Panc1 (cell line): ENCODE measurements at regions not wholly inside any gene's neighbourhood (a gene's known extent, or its start where the extent isn't known, plus 50 kb on each side); places are given as distances from the start of the nearest gene placed in this dataset.

ENCODE experiments used
- ATAC-seq: fragments of 200-7000 bp; cut with Tn5 transposase; 2 replicates; pipeline ENCODE4 v1.9.1; 2020; ENCODE audit warnings: mild to moderate bottlenecking, moderate library complexity
- BruUV-seq: library from RNA; stranded (reverse); fragments of 400-500 nt; replicated peaks from 2 replicates; lab custom pipeline; 2021; lab: Mats Ljungman, UMichigan
- CTCF ChIA-PET: fragments of 300-600 bp; sonication (Branson Sonifier 250); formaldehyde crosslinking; loops from one replicate; lab custom pipeline; 2022; ENCODE audit warnings: antibody characterized with exemption; lab: Charles Lee
- POLR2A ChIA-PET: fragments of 300-600 bp; sonication (Branson Sonifier 250); formaldehyde crosslinking; loops from one replicate; lab custom pipeline; 2022; ENCODE audit warnings: antibody characterized with exemption; lab: Charles Lee
- DNase-seq: peaks from one replicate; pipeline ENCODE4 v3.0.0-alpha.2; 2010; ENCODE audit warnings: low read depth, low spot score
- H3K27ac ChIP-seq: 2 replicates; pipeline ENCODE4 v1.5.1; 2011; ENCODE audit warnings: mild to moderate bottlenecking, low read length, inconsistent platforms
- H3K27me3 ChIP-seq: fragments of 200-500 bp; sonication (Bioruptor generic); 2 replicates; pipeline ENCODE4 v1.6.0; 2014; ENCODE audit warnings: low read length, inconsistent platforms; ENCODE audit not compliant: control insufficient read depth, insufficient read depth
- H3K36me3 ChIP-seq: fragments of 200-500 bp; sonication (Bioruptor generic); 2 replicates; pipeline ENCODE4 v1.5.1; 2014; ENCODE audit warnings: inconsistent platforms, mild to moderate bottlenecking, low read length, moderate library complexity; ENCODE audit not compliant: control insufficient read depth, insufficient read depth
- H3K4me1 ChIP-seq: 2 replicates; pipeline ENCODE4 v1.5.1; 2011; ENCODE audit warnings: inconsistent platforms, mild to moderate bottlenecking, low read length, moderate library complexity; ENCODE audit not compliant: control insufficient read depth, insufficient read depth
- H3K4me3 ChIP-seq, 2 experiments: 2 replicates each; pipeline ENCODE4 v1.5.1; 2011 to 2012; ENCODE audit warnings: low read depth in 2 of 2, low read length in 2 of 2, mild to moderate bottlenecking in 2 of 2, inconsistent platforms in 1 of 2, moderate library complexity in 1 of 2
- H3K9me3 ChIP-seq: fragments of 200-500 bp; sonication (Bioruptor generic); 2 replicates; pipeline ENCODE4 v1.5.1; 2014; ENCODE audit warnings: low read depth, mild to moderate bottlenecking, inconsistent platforms, low read length, moderate library complexity; ENCODE audit not compliant: control insufficient read depth, insufficient read depth
- CTCF ChIP-seq: fragments of 450-650 bp; IDR thresholded peaks from 2 replicates; pipeline ENCODE4 v1.5.1; 2017; ENCODE audit warnings: mild to moderate bottlenecking
- POLR2AphosphoS5 ChIP-seq: IDR thresholded peaks from 2 replicates; pipeline ENCODE4 v1.6.1; 2012; ENCODE audit warnings: mild to moderate bottlenecking, low read depth, low read length, moderate library complexity
- REST ChIP-seq, 2 experiments: IDR thresholded peaks; 2 replicates each; pipeline ENCODE4 v1.6.1; 2011 to 2012; ENCODE audit warnings: low read depth in 2 of 2, control low read depth in 1 of 2, low read length in 1 of 2, mild to moderate bottlenecking in 1 of 2, moderate library complexity in 1 of 2; ENCODE audit not compliant: insufficient read depth in 1 of 2
- SIN3A ChIP-seq: IDR thresholded peaks from 2 replicates; pipeline ENCODE4 v1.6.1; 2012; ENCODE audit warnings: low read depth, mild to moderate bottlenecking, low read length, moderate library complexity, borderline replicate concordance; ENCODE audit not compliant: insufficient read depth
- TCF7L2 ChIP-seq: IDR thresholded peaks from 2 replicates; pipeline ENCODE4 v1.6.1; 2011; ENCODE audit warnings: mild to moderate bottlenecking, low read depth, low read length, inconsistent platforms
- in situ Hi-C: cut with HindIII; loops from 2 replicates; pipeline ENCODE4 v1.10.0; 2016; ENCODE audit warnings: low sequenced_read_pairs, low pct_unique_long_range_greater_than_20kb
- intact Hi-C: fragments of 100-400 bp; cut with micrococcal nuclease; formaldehyde crosslinking; loops from one replicate; pipeline ENCODE4 v1.10.0; 2022; ENCODE audit not compliant: unreplicated experiment

GRCh38 chr22:42324566-42324965, 54.1 kb upstream of the TCF20 start:
- intact Hi-C loops (no loop called here), in situ Hi-C loops (no loop called here)
- no peak for DNase-seq
- CTCF ChIA-PET, result no interaction called here
- Histone ChIP-seq H3K4me3 (no peak overlapping the region), H3K27me3 (no peaks in the 10 kb centered on the region), H3K9me3 (no peaks in the 10 kb centered on the region), H3K36me3 (no peaks in the 10 kb centered on the region), H3K27ac (no peak overlapping the region), H3K4me1 (0 out of 2 replicates have a peak, but pooled peaks cover 2% of the 10 kb centered on the region)
- no TSS peak for BruUV-seq
- no peak for ATAC-seq
- POLR2A ChIA-PET, result no interaction called here
- TF ChIP-seq TCF7L2 (no peak), REST (IDR thresholded peaks at IDR 0.05; ENCODE audit: insufficient read depth in 1 of 2, low read depth in 2 of 2, low read length in 1 of 2) (no peak), SIN3A (no peak), POLR2AphosphoS5 (no peak), CTCF (no peak)

- H3K4me1 ChIP-seq, result 0 out of 2 replicates have a peak, but pooled peaks cover 2% of the 10 kb centered on the region
- intact Hi-C loops (no loop called here), in situ Hi-C loops (no loop called here)
- H3K4me3 ChIP-seq, result no peak overlapping the region
- no peak for DNase-seq
- no peak for ATAC-seq
- no peak overlapping the region for H3K27ac ChIP-seq
- no peaks in the 10 kb centered on the region for H3K27me3 ChIP-seq
- no peaks in the 10 kb centered on the region for H3K9me3 ChIP-seq
- TF ChIP-seq SIN3A (no peak), CTCF (no peak), TCF7L2 (no peak), POLR2AphosphoS5 (no peak)
- no peaks in the 10 kb centered on the region for H3K36me3 ChIP-seq
- no TSS peak for BruUV-seq
- ChIA-PET POLR2A (no interaction called here), CTCF (no interaction called here)
These were observed 53.5 kb upstream of the TCF20 start for GRCh38 chr22:42323971-42324370.
